ENCODE measurements at regions not wholly inside any gene's neighbourhood (a gene's known extent, or its start where the extent isn't known, plus 50 kb on each side); places are given as distances from the start of the nearest gene placed in this dataset.
"Not testable (repeated sequence)": the region's sequence is repeated elsewhere in the genome, so short reads cannot be mapped to it uniquely, and the experiment has no call there.

DNA sequence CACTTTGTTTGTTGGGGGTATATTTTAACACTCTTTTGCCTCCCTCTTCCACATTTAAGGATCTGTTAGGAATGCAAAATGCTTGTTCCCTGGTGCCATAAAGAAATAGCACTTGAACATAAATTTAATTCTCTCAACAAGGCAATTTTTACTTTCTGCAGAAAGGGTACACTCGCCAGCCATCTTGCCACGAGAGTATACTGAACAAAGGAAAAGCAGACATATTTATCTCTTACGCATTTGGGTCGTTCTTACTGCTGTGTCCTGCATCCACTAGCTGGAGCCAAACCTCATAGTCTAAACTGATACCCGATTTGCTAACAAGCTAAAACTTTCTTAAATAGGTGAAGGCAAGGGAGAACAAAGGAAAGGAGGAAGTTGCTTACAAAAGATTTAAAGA lies 129.5 kb downstream of the B3GNT2 start:
- Histone ChIP-seq H3K9me3 (ENCODE audit: control insufficient read depth, insufficient read depth, low read depth, low read length) (no peaks in the 10 kb centered on the region), H4K20me1 (ENCODE audit: control insufficient read depth, extremely low read depth, insufficient read depth, low read length) (no peaks in the 10 kb centered on the region), H3K27ac (ENCODE audit: insufficient read depth, low read length) (no peak overlapping the region), H3K4me3 (replicated peaks in 1 of 4; ENCODE audit: control extremely low read depth in 1 of 4, insufficient read depth in 1 of 4, low read depth in 3 of 4, low read length in 4 of 4) (no peak overlapping the region), H3K27me3 (ENCODE audit: control insufficient read depth, insufficient read depth, low read length) (no peaks in the 10 kb centered on the region), H3K9ac (ENCODE audit: insufficient read depth, low read length) (no peak overlapping the region), H3K79me2 (ENCODE audit: control insufficient read depth, insufficient read depth, low read length) (no peaks in the 10 kb centered on the region), H3K4me2 (ENCODE audit: extremely low read depth, insufficient read depth, low read length) (no peak overlapping the region), H2AFZ (ENCODE audit: low read length) (no peak overlapping the region), H3K4me1 (ENCODE audit: control insufficient read depth, extremely low read depth, insufficient read depth, low read length) (no peaks in the 10 kb centered on the region), H3K36me3 (ENCODE audit: control insufficient read depth, insufficient read depth, low read length) (no peaks in the 10 kb centered on the region)
- TF ChIP-seq, protein P1, sequence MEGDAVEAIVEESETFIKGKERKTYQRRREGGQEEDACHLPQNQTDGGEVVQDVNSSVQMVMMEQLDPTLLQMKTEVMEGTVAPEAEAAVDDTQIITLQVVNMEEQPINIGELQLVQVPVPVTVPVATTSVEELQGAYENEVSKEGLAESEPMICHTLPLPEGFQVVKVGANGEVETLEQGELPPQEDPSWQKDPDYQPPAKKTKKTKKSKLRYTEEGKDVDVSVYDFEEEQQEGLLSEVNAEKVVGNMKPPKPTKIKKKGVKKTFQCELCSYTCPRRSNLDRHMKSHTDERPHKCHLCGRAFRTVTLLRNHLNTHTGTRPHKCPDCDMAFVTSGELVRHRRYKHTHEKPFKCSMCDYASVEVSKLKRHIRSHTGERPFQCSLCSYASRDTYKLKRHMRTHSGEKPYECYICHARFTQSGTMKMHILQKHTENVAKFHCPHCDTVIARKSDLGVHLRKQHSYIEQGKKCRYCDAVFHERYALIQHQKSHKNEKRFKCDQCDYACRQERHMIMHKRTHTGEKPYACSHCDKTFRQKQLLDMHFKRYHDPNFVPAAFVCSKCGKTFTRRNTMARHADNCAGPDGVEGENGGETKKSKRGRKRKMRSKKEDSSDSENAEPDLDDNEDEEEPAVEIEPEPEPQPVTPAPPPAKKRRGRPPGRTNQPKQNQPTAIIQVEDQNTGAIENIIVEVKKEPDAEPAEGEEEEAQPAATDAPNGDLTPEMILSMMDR (conservative IDR thresholded peaks at IDR 0.05 in 1 of 2, IDR thresholded peaks at IDR 0.05 in 1 of 2; ENCODE audit: low read depth in 1 of 2, low read length in 2 of 2), result no peak
- TF ChIP-seq EZH2 (IDR thresholded peaks at IDR 0.05; ENCODE audit: low read length, missing control alignments), result no peak
- DNase-seq (ENCODE audit: low read depth in 2 of 2), result no peak

DNA sequence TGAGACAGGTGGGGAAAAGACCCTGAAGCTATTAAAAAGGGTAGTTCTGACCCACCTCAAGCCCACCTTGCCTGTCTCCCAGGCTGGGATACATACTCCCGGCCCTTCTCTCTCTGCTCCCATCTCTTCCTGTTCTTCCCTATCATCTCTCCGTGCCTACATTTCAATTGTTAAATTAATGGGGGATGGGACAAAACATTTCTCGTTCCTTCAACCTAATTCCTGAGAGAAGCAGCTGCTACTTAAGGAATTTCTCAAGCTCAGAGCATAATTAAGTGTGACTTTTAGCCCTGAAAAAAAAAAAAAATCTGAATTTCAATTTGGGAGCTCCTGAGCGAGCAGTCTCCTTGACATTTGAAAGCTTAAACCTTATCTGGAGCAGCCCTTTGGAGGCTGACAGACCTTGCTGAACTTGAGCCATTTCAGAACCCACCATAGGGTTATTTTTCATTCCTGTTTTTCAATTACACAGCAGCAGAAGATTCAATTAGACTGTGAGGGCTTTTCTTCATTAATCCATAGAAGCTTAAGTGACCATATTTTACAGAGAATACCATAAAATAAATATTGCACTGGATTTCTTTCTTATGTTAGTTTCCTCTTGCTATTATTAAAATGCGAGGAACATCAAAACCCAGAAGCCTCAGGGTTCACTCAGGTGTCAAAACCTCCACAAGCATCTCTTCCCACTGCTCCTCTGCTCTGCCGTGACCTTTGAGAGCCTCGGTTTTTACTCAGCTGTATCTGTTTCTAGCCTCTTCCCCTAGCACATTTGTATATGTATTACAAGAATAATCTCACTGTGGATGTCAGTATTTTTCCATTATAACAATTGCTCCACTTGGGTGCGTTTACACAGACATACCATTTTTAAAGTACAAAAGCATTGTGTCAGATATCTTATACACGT lies 125.7 kb downstream of the B3GNT2 start:
- H3K36me3 ChIP-seq (ENCODE audit: control insufficient read depth, insufficient read depth, low read length), result no peaks in the 10 kb centered on the region
- DNase-seq (ENCODE audit: low read depth in 2 of 2), result no peak
- H3K4me1 ChIP-seq (ENCODE audit: control insufficient read depth, extremely low read depth, insufficient read depth, low read length), result no peaks in the 10 kb centered on the region
- H3K9me3 ChIP-seq (ENCODE audit: control insufficient read depth, insufficient read depth, low read depth, low read length), result no peaks in the 10 kb centered on the region
- H3K27me3 ChIP-seq (ENCODE audit: control insufficient read depth, insufficient read depth, low read length), result no peaks in the 10 kb centered on the region
- no peak for TF ChIP-seq EZH2 (IDR thresholded peaks at IDR 0.05; ENCODE audit: low read length, missing control alignments)
- H3K4me2 ChIP-seq (ENCODE audit: extremely low read depth, insufficient read depth, low read length), result no peak overlapping the region
- no peak overlapping the region for H3K9ac ChIP-seq (ENCODE audit: insufficient read depth, low read length)
- no peaks in the 10 kb centered on the region for H3K79me2 ChIP-seq (ENCODE audit: control insufficient read depth, insufficient read depth, low read length)
- H2AFZ ChIP-seq (ENCODE audit: low read length), result no peak overlapping the region
- H3K27ac ChIP-seq (ENCODE audit: insufficient read depth, low read length), result no peak overlapping the region
- H4K20me1 ChIP-seq (ENCODE audit: control insufficient read depth, extremely low read depth, insufficient read depth, low read length), result no peaks in the 10 kb centered on the region
- H3K4me3 ChIP-seq (replicated peaks in 1 of 4; ENCODE audit: control extremely low read depth in 1 of 4, insufficient read depth in 1 of 4, low read depth in 3 of 4, low read length in 4 of 4), result no peak overlapping the region

DNA sequence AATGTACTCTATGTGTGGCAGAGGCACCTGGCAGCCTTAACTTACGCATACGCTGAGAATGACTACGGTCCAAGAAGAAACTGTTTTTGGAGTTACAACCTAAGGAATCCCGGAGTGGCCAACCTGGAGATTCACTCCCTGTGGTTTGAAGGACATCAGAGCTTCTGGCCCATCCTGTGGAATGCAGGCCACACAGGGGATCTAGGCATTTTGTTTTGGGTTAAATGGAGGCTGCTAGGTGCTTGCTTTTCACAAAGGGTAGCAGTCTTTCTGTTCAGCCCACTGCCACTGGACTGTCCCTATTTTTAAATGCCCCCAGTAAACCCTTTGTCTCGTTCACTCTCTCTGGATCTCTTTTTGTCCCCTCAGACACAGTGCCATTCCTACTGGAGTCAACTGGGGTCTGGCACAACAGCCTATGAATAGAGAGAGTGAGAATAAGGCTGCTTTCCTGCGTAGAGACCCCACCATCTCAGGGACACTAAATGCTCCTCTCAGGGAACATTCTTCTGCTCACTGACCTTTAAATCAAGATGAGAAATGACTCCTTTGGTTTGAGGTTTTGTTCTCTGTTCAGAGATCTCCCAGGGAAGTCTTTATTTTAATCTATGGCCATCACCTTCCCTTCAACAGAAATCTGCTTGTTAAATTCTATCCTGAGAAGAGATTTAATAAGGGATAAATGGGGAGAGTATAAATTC lies 124.9 kb downstream of the B3GNT2 start:
- H3K9me3 ChIP-seq (ENCODE audit: control insufficient read depth, insufficient read depth, low read depth, low read length), result no peaks in the 10 kb centered on the region
- DNase-seq (ENCODE audit: low read depth in 2 of 2), result no peak

DNA sequence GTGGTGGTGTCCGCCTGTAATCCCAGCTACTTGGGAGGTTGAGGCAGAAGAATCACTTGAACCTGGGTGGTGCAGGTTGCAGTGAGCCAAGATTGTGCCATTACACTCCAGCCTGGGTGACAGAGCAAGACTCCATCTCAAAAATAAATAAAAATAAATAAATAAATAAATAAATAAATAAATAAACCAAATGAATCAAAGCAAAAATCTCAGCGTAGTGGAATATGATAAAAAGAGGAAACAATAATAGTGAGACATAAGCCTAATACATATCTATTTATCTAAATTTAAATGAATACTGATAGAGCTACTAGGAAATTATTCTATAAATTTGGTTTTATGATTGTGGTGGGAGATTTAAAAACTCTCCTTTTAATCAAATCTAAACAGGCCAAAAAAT lies 124.2 kb downstream of the B3GNT2 start:
- H3K9me3 ChIP-seq (ENCODE audit: control insufficient read depth, insufficient read depth, low read depth, low read length); H3K4me2 ChIP-seq (ENCODE audit: extremely low read depth, insufficient read depth, low read length); H2AFZ ChIP-seq (ENCODE audit: low read length); H3K79me2 ChIP-seq (ENCODE audit: control insufficient read depth, insufficient read depth, low read length); H3K4me1 ChIP-seq (ENCODE audit: control insufficient read depth, extremely low read depth, insufficient read depth, low read length); DNase-seq (ENCODE audit: low read depth in 2 of 2); H3K4me3 ChIP-seq (replicated peaks in 1 of 4; ENCODE audit: control extremely low read depth in 1 of 4, insufficient read depth in 1 of 4, low read depth in 3 of 4, low read length in 4 of 4); H3K27me3 ChIP-seq (ENCODE audit: control insufficient read depth, insufficient read depth, low read length); H3K9ac ChIP-seq (ENCODE audit: insufficient read depth, low read length); H4K20me1 ChIP-seq (ENCODE audit: control insufficient read depth, extremely low read depth, insufficient read depth, low read length); H3K27ac ChIP-seq (ENCODE audit: insufficient read depth, low read length); H3K36me3 ChIP-seq (ENCODE audit: control insufficient read depth, insufficient read depth, low read length): not testable (repeated sequence)

More for the DNA sequence above, 124.9 kb downstream of the B3GNT2 start:
- Histone ChIP-seq H3K27me3 (ENCODE audit: control insufficient read depth, insufficient read depth, low read length) (no peaks in the 10 kb centered on the region), H2AFZ (ENCODE audit: low read length) (no peak overlapping the region), H3K4me3 (replicated peaks in 1 of 4; ENCODE audit: control extremely low read depth in 1 of 4, insufficient read depth in 1 of 4, low read depth in 3 of 4, low read length in 4 of 4) (no peak overlapping the region), H3K4me2 (ENCODE audit: extremely low read depth, insufficient read depth, low read length) (no peak overlapping the region), H4K20me1 (ENCODE audit: control insufficient read depth, extremely low read depth, insufficient read depth, low read length) (no peaks in the 10 kb centered on the region), H3K36me3 (ENCODE audit: control insufficient read depth, insufficient read depth, low read length) (no peaks in the 10 kb centered on the region), H3K79me2 (ENCODE audit: control insufficient read depth, insufficient read depth, low read length) (no peaks in the 10 kb centered on the region), H3K9ac (ENCODE audit: insufficient read depth, low read length) (no peak overlapping the region), H3K4me1 (ENCODE audit: control insufficient read depth, extremely low read depth, insufficient read depth, low read length) (no peaks in the 10 kb centered on the region), H3K27ac (ENCODE audit: insufficient read depth, low read length) (no peak overlapping the region)
- no peak for TF ChIP-seq EZH2 (IDR thresholded peaks at IDR 0.05; ENCODE audit: low read length, missing control alignments)
- TF ChIP-seq, protein P1 (conservative IDR thresholded peaks at IDR 0.05 in 1 of 2, IDR thresholded peaks at IDR 0.05 in 1 of 2; ENCODE audit: low read depth in 1 of 2, low read length in 2 of 2), result no peak

All from fibroblast of lung (primary cell).